Esophagus muscularis mucosa (tissue), 3 donors: ENCODE measurements at regions not wholly inside any gene's neighbourhood (a gene's known extent, or its start where the extent isn't known, plus 50 kb on each side); places are given as distances from the start of the nearest gene placed in this dataset.

ENCODE experiments used
- CTCF ChIP-seq, 3 experiments: fragments of 200-600 bp in 2 of 3; fragments of 450-650 bp in 1 of 3; sonication (generic) in 2 of 3; IDR thresholded peaks; one replicate each; pipeline ENCODE4 v1.5.1; 2017 to 2019; ENCODE audit warnings: antibody characterized with exemption in 3 of 3, mild to moderate bottlenecking in 2 of 3, moderate library complexity in 1 of 3
- EP300 ChIP-seq: sonication (generic); formaldehyde crosslinking; IDR thresholded peaks from one replicate; pipeline ENCODE4 v1.6.1; 2017; ENCODE audit warnings: antibody characterized with exemption

GRCh38 chr9:90464978-90465377, 177.6 kb downstream of the DIRAS2 start:
- TF ChIP-seq EP300 (no peak), CTCF (IDR thresholded peaks at IDR 0.05) (no peak)
